ENCODE measurements at regions not wholly inside any gene's neighbourhood (a gene's known extent, or its start where the extent isn't known, plus 50 kb on each side); places are given as distances from the start of the nearest gene placed in this dataset.
A peak's percentile ranks its signal among the peaks of the same experiment; 100 is the strongest.

GRCh38 chr17:79500745-79501618 lies 109.9 kb downstream of the RBFOX3 start:
- DNase-seq: no peak

- no peak for DNase-seq
Measured at GRCh38 chr17:79498854-79499253, 112.0 kb downstream of the RBFOX3 start.

GRCh38 chr17:79497777-79498348 lies 113.0 kb downstream of the RBFOX3 start:
- DNase-seq: no peak

- no peak for DNase-seq
Measured at GRCh38 chr17:79496422-79497005, 114.3 kb downstream of the RBFOX3 start.

GRCh38 chr17:79495665-79496064 lies 115.2 kb downstream of the RBFOX3 start:
- DNase-seq: no peak

- DNase-seq: no peak
Measured at GRCh38 chr17:79491006-79491405, 119.8 kb downstream of the RBFOX3 start.

- DNase-seq: no peak
Measured at GRCh38 chr17:79490530-79490929, 120.3 kb downstream of the RBFOX3 start.

- DNase-seq: no peak
Measured at GRCh38 chr17:79487149-79487548, 123.7 kb downstream of the RBFOX3 start.

GRCh38 chr17:79485991-79486390 lies 124.9 kb downstream of the RBFOX3 start:
- DNase-seq: no peak

GRCh38 chr17:79485419-79485985 lies 125.3 kb downstream of the RBFOX3 start:
- no peak for DNase-seq

GRCh38 chr17:79484600-79485418 lies 126.0 kb downstream of the RBFOX3 start:
- DNase-seq: no peak

- no peak for DNase-seq
Measured at GRCh38 chr17:79483842-79484241, 127.0 kb downstream of the RBFOX3 start.

- DNase-seq: no peak
Measured at GRCh38 chr17:79482727-79483521, 127.9 kb downstream of the RBFOX3 start.

GRCh38 chr17:79479876-79480275 lies 131.0 kb downstream of the RBFOX3 start:
- no peak for DNase-seq

- DNase-seq: peak in 1 of 2 experiments; percentile 43
Measured at GRCh38 chr17:79478841-79479240, 132.0 kb downstream of the RBFOX3 start.

GRCh38 chr17:79478051-79478461 lies 132.8 kb downstream of the RBFOX3 start:
- no peak for DNase-seq

GRCh38 chr17:79476074-79476652 lies 134.7 kb downstream of the RBFOX3 start:
- no peak for DNase-seq

GRCh38 chr17:79473876-79474440 lies 136.9 kb downstream of the RBFOX3 start:
- no peak for DNase-seq

GRCh38 chr17:79473111-79473875 lies 137.6 kb downstream of the RBFOX3 start:
- DNase-seq: peak in 1 of 2 experiments; percentile 62

GRCh38 chr17:79470754-79471153 lies 140.1 kb downstream of the RBFOX3 start:
- DNase-seq: no peak
